GM13976 (cell line): ENCODE measurements at regions not wholly inside any gene's neighbourhood (a gene's known extent, or its start where the extent isn't known, plus 50 kb on each side); places are given as distances from the start of the nearest gene placed in this dataset.

Source experiments
- DNase-seq: peaks from one replicate; pipeline ENCODE4 v3.0.0; 2012; ENCODE audit warnings: low spot score
- CTCF ChIP-seq: IDR thresholded peaks from 2 replicates; pipeline ENCODE4 v1.5.1; 2012; ENCODE audit warnings: borderline replicate concordance, mild to moderate bottlenecking; ENCODE audit not compliant: insufficient read depth; ENCODE audit errors: extremely low read depth, missing control alignments, control extremely low read depth
- in situ Hi-C: fragments of 300-500 bp; cut with MboI; formaldehyde crosslinking; loops from one replicate; pipeline ENCODE4 v1.12.0; 2022; ENCODE audit warnings: low sequenced_read_pairs, mixed read lengths, inconsistent platforms; ENCODE audit not compliant: unreplicated experiment

- in situ Hi-C loops = no loop called here
- no peak for TF ChIP-seq CTCF
These were observed 687.6 kb downstream of the CETN3 start for GRCh38 chr5:89721931-89722330.

GRCh38 chr5:89721353-89721752 is 688.2 kb downstream of the CETN3 start:
- no peak for DNase-seq
- TF ChIP-seq CTCF = no peak
- in situ Hi-C loops = no loop called here

More at GRCh38 chr5:89721931-89722330, 687.6 kb downstream of the CETN3 start:
- DNase-seq = no peak

- in situ Hi-C loops = no loop called here
- no peak for DNase-seq
- TF ChIP-seq CTCF = no peak
These were observed 697.3 kb downstream of the CETN3 start for GRCh38 chr5:89712134-89712700.

- TF ChIP-seq CTCF = no peak
- DNase-seq = no peak
- in situ Hi-C loops = no loop called here
These were observed 698.0 kb downstream of the CETN3 start for GRCh38 chr5:89711526-89711925.

GRCh38 chr5:89710006-89710405 is 699.5 kb downstream of the CETN3 start:
- TF ChIP-seq CTCF = no peak
- in situ Hi-C loops = no loop called here

GRCh38 chr5:89707891-89708290 is 701.7 kb downstream of the CETN3 start:
- TF ChIP-seq CTCF = no peak
- no peak for DNase-seq
- in situ Hi-C loops = no loop called here

More at GRCh38 chr5:89710006-89710405, 699.5 kb downstream of the CETN3 start:
- DNase-seq = no peak
